PC-3 (cell line): ENCODE measurements at regions not wholly inside any gene's neighbourhood (a gene's known extent, or its start where the extent isn't known, plus 50 kb on each side); places are given as distances from the start of the nearest gene placed in this dataset.

Source experiments
- ATAC-seq: fragments of 200-7000 bp; cut with Tn5 transposase; 2 replicates; pipeline ENCODE4 v1.9.1; 2020; ENCODE audit warnings: mild to moderate bottlenecking, moderate library complexity
- BruUV-seq: library from RNA; stranded (reverse); fragments of 400-500 nt; replicated peaks from 2 replicates; lab custom pipeline; 2021; lab: Mats Ljungman, UMichigan
- CTCF ChIA-PET: fragments of 300-600 bp; sonication (Branson Sonifier 250); formaldehyde crosslinking; loops from one replicate; lab custom pipeline; 2022; ENCODE audit warnings: antibody characterized with exemption; lab: Charles Lee
- POLR2A ChIA-PET: fragments of 300-600 bp; sonication (Branson Sonifier 250); formaldehyde crosslinking; loops from one replicate; lab custom pipeline; 2022; ENCODE audit warnings: antibody characterized with exemption; ENCODE audit not compliant: unreplicated experiment; lab: Charles Lee
- DNase-seq: peaks from one replicate; pipeline ENCODE4 v3.0.0-alpha.2; 2015
- H2AFZ ChIP-seq: fragments of 300-600 bp; sonication (generic); 2 replicates; pipeline ENCODE4 v1.6.0; 2016; ENCODE audit warnings: antibody characterized with exemption, low read length
- H3F3A ChIP-seq: fragments of 300-600 bp; sonication (generic); one replicate; pipeline ENCODE4 v1.6.0; 2017; ENCODE audit warnings: antibody characterized with exemption, low read length, control low read depth, mild to moderate bottlenecking; ENCODE audit not compliant: unreplicated experiment
- H3K27ac ChIP-seq: fragments of 300-600 bp; sonication (generic); 2 replicates; pipeline ENCODE4 v1.5.1; 2016; ENCODE audit warnings: mild to moderate bottlenecking, low read length
- H3K27me3 ChIP-seq: fragments of 300-600 bp; sonication (generic); 2 replicates; pipeline ENCODE4 v1.6.1; 2016; ENCODE audit warnings: low read length, mixed read lengths
- H3K36me3 ChIP-seq: fragments of 300-600 bp; sonication (generic); 2 replicates; pipeline ENCODE4 v1.6.1; 2016; ENCODE audit warnings: low read depth, mixed run types, low read length, mixed read lengths
- H3K4me1 ChIP-seq: fragments of 300-600 bp; sonication (generic); 2 replicates; pipeline ENCODE4 v1.5.1; 2016; ENCODE audit warnings: low read length; ENCODE audit not compliant: insufficient read depth
- H3K4me2 ChIP-seq: fragments of 300-600 bp; sonication (generic); 2 replicates; pipeline ENCODE4 v1.6.0; 2016; ENCODE audit warnings: low read length
- H3K4me3 ChIP-seq: fragments of 300-600 bp; sonication (generic); 2 replicates; pipeline ENCODE4 v1.5.1; 2016; ENCODE audit warnings: mild to moderate bottlenecking, low read length, mixed read lengths
- H3K79me2 ChIP-seq: fragments of 300-600 bp; sonication (generic); 2 replicates; pipeline ENCODE4 v1.6.1; 2017; ENCODE audit warnings: low read length, mixed read lengths
- H3K9ac ChIP-seq: fragments of 300-600 bp; sonication (generic); 2 replicates; pipeline ENCODE4 v1.6.0; 2016; ENCODE audit warnings: mild to moderate bottlenecking, low read length
- H3K9me2 ChIP-seq: fragments of 300-600 bp; sonication (generic); replicated peaks from 2 replicates; pipeline ENCODE4 v1.6.1; 2016; ENCODE audit warnings: mixed run types, low read length, mixed read lengths
- H3K9me3 ChIP-seq: fragments of 300-600 bp; sonication (generic); 2 replicates; pipeline ENCODE4 v1.6.1; 2016; ENCODE audit warnings: low read length, mixed read lengths
- H4K20me1 ChIP-seq: fragments of 300-600 bp; sonication (generic); 2 replicates; pipeline ENCODE4 v1.6.1; 2016; ENCODE audit warnings: low read length, mixed read lengths
- EZH2 ChIP-seq: fragments of 300-600 bp; sonication (generic); IDR thresholded peaks from one replicate; pipeline ENCODE4 v1.6.1; 2017; ENCODE audit warnings: antibody characterized with exemption, mild to moderate bottlenecking, low read length; ENCODE audit not compliant: unreplicated experiment
- EZH2phosphoT487 ChIP-seq: fragments of 300-600 bp; sonication (generic); IDR thresholded peaks from 2 replicates; pipeline ENCODE4 v1.6.1; 2018; ENCODE audit warnings: mild to moderate bottlenecking, antibody characterized with exemption, low read length, borderline replicate concordance
- intact Hi-C: fragments of 100-400 bp; cut with micrococcal nuclease; formaldehyde crosslinking; loops from 2 replicates; pipeline ENCODE4 v1.9.0; 2023
- TF ChIP-seq, protein P1 (sequence below): fragments of 300-600 bp; sonication (generic); conservative IDR thresholded peaks from 2 replicates; pipeline ENCODE4 v1.5.1; 2017; ENCODE audit warnings: antibody characterized with exemption, low read depth, mild to moderate bottlenecking, low read length

DNA sequence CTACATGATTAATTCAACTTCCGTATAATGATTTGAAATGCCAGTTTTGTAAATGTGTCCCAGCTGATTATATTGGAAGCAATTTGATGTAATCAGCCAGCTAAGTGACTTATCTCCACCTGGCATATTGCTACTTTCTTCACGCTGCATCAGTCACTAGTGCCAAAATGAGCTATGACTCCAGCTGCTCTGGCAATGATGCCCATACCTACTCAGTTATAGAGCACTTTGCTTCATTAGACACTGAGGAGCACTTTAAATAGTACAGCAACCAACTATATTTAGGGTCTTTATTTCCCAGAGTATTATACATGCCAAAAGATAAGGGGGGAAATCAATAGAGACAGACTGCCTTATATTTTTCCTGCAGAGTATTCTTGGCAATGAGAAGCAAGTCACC is 67.9 kb upstream of the LIN7A start:
- H4K20me1 ChIP-seq = no peaks in the 10 kb centered on the region
- TF ChIP-seq EZH2 (no peak), EZH2phosphoT487 (no peak)
- TF ChIP-seq, protein P1, sequence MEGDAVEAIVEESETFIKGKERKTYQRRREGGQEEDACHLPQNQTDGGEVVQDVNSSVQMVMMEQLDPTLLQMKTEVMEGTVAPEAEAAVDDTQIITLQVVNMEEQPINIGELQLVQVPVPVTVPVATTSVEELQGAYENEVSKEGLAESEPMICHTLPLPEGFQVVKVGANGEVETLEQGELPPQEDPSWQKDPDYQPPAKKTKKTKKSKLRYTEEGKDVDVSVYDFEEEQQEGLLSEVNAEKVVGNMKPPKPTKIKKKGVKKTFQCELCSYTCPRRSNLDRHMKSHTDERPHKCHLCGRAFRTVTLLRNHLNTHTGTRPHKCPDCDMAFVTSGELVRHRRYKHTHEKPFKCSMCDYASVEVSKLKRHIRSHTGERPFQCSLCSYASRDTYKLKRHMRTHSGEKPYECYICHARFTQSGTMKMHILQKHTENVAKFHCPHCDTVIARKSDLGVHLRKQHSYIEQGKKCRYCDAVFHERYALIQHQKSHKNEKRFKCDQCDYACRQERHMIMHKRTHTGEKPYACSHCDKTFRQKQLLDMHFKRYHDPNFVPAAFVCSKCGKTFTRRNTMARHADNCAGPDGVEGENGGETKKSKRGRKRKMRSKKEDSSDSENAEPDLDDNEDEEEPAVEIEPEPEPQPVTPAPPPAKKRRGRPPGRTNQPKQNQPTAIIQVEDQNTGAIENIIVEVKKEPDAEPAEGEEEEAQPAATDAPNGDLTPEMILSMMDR = no peak
- H3K9me3 ChIP-seq = no peaks in the 10 kb centered on the region
- H2AFZ ChIP-seq = no peak overlapping the region
- H3F3A ChIP-seq = no peaks in the 10 kb centered on the region
- H3K4me2 ChIP-seq = no peak overlapping the region
- CTCF ChIA-PET = no interaction called here
- H3K4me1 ChIP-seq = no peaks in the 10 kb centered on the region
- H3K9ac ChIP-seq = no peak overlapping the region
- DNase-seq = no peak
- H3K4me3 ChIP-seq = no peak overlapping the region
- H3K9me2 ChIP-seq = no peaks in the 10 kb centered on the region
- no TSS peak for BruUV-seq
- no peak for ATAC-seq
- H3K79me2 ChIP-seq = no peaks in the 10 kb centered on the region
- no peaks in the 10 kb centered on the region for H3K27me3 ChIP-seq
- no peaks in the 10 kb centered on the region for H3K36me3 ChIP-seq
- no peak overlapping the region for H3K27ac ChIP-seq
- intact Hi-C loops = no loop called here
- POLR2A ChIA-PET = no interaction called here

DNA sequence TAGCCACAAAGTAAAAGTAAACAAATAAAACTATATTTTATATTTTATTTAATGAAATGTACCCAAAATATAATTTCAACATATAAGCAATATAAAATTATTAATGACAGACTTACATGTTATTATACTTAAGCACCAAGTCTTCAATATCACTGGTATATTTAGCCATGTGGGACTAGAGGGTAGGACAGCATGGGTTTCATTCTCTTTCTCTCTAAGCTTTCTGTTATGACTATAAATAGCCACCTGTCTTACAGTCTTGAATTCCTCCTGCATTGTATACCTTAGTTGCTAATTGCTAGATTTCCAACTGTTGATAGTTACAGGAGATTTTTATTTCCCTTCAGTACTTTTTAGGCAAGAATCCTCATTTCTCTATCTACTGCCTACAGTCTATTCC is 63.1 kb upstream of the LIN7A start:
- intact Hi-C loops = no loop called here
- Histone ChIP-seq H3K4me1 (no peaks in the 10 kb centered on the region), H3K27me3 (no peaks in the 10 kb centered on the region), H4K20me1 (no peaks in the 10 kb centered on the region), H3K4me3 (no peak overlapping the region), H3K9ac (no peak overlapping the region), H3K27ac (no peak overlapping the region), H3K79me2 (no peaks in the 10 kb centered on the region), H3K4me2 (no peak overlapping the region), H3F3A (no peaks in the 10 kb centered on the region), H3K36me3 (no peaks in the 10 kb centered on the region), H3K9me2 (no peaks in the 10 kb centered on the region), H2AFZ (no peak overlapping the region), H3K9me3 (no peaks in the 10 kb centered on the region)
- TF ChIP-seq, protein P1 = no peak
- TF ChIP-seq EZH2phosphoT487 (no peak), EZH2 (no peak)
- BruUV-seq = no TSS peak
- ChIA-PET CTCF (no interaction called here), POLR2A (no interaction called here)
- DNase-seq = no peak
- ATAC-seq = no peak

DNA sequence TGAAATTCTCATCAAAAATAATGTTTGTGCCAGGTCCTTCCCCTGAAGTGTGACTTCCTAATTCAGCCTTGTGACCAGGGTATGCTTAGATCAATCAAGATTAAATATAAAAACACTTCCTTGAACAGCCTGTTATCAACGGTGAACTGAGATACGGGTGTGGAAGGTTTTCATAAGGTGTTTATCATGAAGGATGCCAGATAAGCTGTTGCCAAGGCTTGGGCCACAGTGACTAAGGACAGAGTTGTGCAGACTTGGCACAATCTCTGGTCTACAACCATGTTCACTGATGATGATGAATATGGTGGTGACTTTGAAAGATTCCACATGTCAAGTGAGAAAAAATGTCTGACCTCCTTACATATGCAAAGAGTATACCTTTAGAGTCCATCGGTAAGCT is 51.3 kb upstream of the LIN7A start:
- DNase-seq = no peak
- CTCF ChIA-PET = no interaction called here
- POLR2A ChIA-PET = no interaction called here

More for the DNA sequence above, 51.3 kb upstream of the LIN7A start:
- Histone ChIP-seq H3K79me2 (no peaks in the 10 kb centered on the region), H3K4me1 (no peaks in the 10 kb centered on the region), H4K20me1 (no peaks in the 10 kb centered on the region), H3K9me2 (no peaks in the 10 kb centered on the region; the same call in 1 of the 2 replicates), H3F3A (no peaks in the 10 kb centered on the region), H3K36me3 (no peaks in the 10 kb centered on the region), H3K4me3 (no peak overlapping the region), H3K9ac (no peak overlapping the region), H3K27me3 (peaks cover 11% of the 10 kb centered on the region; the same call in 1 of the 2 replicates), H3K4me2 (no peak overlapping the region), H3K9me3 (no peaks in the 10 kb centered on the region), H3K27ac (no peak overlapping the region), H2AFZ (no peak overlapping the region)
- BruUV-seq = no TSS peak
- intact Hi-C loops = no loop called here
- ATAC-seq = no peak
- TF ChIP-seq EZH2 (no peak), EZH2phosphoT487 (no peak)
- TF ChIP-seq, protein P1 = no peak
